Left cardiac atrium (tissue), 4 donors: ENCODE measurements at regions not wholly inside any gene's neighbourhood (a gene's known extent, or its start where the extent isn't known, plus 50 kb on each side); places are given as distances from the start of the nearest gene placed in this dataset.
A peak's percentile ranks its signal among the peaks of the same experiment; 100 is the strongest.
"Not testable (repeated sequence)": the region's sequence is repeated elsewhere in the genome, so short reads cannot be mapped to it uniquely, and the experiment has no call there.

Source experiments
- ATAC-seq, 2 donors: fragments of 200-7000 bp; cut with Tn5 transposase; one replicate each; pipeline ENCODE4 v1.9.1; 2020; ENCODE audit warnings: mild to moderate bottlenecking in 2 of 2, moderate library complexity in 2 of 2
- DNase-seq: peaks from one replicate; pipeline ENCODE4 v3.0.0-alpha.2; 2020
- intact Hi-C, 2 donors: fragments of 100-400 bp; cut with DNase I; formaldehyde crosslinking; loops; one replicate each; pipeline versions ENCODE4 v1.14.1 to v1.15.1; 2022 to 2023
- donor health status: DM: no; HTN: yes; CAD: no.
- donor health status: DM: no; HTN: yes; CAD: no; lungs with severe emphysema.
- donor health status: DM: yes; HTN: yes; CAD: no.
- donor health status: Dilated cardiomyopathy.

- ATAC-seq, result no peak
- DNase-seq, result no peak
- intact Hi-C loops, result no loop called here
Observed at GRCh38 chr15:93382200-93382820, 293.3 kb upstream of the RGMA start.

- DNase-seq, result no peak
- intact Hi-C loops, result no loop called here
- no peak for ATAC-seq
Observed at GRCh38 chr15:93378558-93378957, 289.5 kb upstream of the RGMA start.

- no peak for DNase-seq
- no peak for ATAC-seq
- intact Hi-C loops, result no loop called here
Observed at GRCh38 chr15:93372865-93373223, 283.8 kb upstream of the RGMA start.

GRCh38 chr15:93372208-93372864, 283.3 kb upstream of the RGMA start:
- DNase-seq (no peak), ATAC-seq (no peak)
- intact Hi-C loops, result no loop called here

DNA sequence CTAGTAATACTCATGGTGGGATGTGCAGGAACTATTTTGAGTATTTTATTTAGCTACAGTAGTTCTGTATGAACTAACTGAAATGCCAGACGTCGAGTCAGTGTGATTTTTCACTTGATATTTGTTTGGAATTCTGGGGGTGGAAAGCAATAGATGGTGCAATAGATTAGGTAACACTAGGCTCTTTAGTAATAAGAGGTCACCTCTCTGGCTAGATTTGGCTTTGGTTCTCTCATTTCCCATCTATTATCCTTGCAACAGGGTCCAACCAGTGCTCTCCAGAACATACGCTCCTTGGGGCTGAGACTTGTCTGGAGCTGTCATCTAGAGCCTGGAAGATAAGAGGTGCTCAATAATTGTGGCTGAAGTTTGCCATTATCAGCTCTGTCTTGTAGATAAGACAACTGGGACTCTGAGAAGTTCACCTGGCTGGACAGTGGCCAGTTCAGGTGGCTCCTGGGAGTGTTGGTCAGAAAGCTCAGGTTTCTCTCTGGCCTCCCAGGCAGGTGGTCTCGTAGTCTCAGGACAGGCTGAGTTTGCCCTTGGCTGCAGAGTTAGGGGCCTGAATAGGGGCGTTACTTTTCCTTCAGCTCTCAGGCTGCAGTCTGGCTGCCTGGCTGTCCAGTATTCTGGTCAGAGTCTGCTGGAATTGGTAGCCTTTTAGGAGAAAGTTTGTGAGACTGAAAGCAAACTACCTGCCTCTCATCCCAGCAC, 277.5 kb upstream of the RGMA start:
- intact Hi-C loops, result no loop called here
- ATAC-seq, result no peak

DNA sequence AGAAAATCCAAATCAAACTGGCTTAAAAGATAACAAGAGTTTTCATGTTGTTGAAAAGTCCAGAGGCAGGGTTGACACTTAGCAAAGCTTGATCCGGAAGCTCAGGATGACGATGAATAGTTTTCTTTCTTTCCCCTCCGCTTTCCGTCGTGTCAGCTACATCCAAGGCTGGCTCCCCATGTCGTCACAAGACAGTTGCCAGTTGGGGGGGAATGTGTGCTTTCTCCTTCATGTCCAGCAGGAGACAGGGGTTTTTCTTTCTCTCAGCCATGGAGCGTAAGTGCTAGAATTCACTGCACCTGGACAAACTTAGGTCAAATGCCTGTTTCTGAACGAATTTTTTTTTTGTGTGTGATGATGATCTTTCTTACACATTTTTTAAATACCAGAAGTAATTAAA, 273.8 kb upstream of the RGMA start:
- ATAC-seq (no peak), DNase-seq (no peak)
- intact Hi-C loops, result no loop called here

More for the DNA sequence above, 277.5 kb upstream of the RGMA start:
- no peak for DNase-seq

DNA sequence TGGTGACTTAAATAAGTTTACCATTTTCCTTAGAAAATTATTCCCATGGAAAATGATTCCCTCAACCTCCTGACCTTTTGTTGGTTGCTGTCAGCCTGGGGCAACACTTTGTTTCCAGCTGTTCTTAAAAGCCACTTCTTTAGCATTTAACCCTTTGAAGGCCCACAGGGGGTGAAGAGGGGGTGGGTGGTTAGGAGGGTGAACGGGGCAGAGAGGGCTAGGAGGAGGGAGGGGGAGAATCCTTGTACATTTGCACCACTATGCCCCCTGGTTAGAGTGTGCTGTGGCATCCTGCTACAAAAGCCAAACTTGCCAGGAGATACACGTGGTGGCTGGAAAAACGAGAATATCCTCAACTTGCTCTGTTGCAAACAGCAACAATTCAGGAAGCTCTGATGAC, 273.2 kb upstream of the RGMA start:
- intact Hi-C loops, result no loop called here
- ATAC-seq, result no peak
- DNase-seq, result no peak

DNA sequence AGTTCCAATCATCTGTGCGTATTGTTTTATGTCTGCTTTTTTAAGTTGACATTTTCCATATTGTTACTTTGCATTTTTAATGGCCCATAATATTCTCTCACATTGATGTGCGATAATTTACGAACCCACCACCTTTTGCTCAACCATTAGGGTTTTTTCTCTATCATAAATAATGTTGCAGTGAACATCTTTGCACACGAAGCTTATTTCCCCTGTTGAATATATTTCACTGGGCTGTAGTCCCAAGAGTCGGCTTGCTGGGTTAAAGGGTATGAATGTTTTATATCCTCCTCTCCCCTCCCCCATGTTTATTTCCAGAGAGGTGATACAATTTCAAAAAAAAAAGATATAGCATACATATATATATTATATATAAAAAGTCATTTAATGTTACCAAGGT, 272.7 kb upstream of the RGMA start:
- intact Hi-C loops, result no loop called here
- no peak for ATAC-seq
- DNase-seq, result no peak

DNA sequence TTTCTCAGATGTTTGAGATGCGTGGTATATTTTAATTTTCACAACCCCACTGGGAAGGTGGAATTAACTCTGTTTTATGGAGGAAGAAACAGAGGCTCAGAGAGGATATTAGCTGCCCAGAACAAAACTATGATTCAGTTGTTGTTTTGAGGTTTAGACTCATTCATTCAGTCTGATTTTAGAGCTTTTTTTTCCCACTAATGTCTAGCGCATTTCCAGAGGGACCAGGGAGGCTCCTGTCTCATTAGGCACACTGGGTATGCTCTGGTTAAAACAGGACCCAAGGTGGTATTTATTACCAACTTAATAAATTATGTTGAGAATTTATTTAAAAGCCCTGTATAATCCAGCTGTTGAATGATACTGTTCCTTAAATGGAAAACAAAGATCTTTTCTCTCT, 272.0 kb upstream of the RGMA start:
- intact Hi-C loops, result no loop called here
- DNase-seq (no peak), ATAC-seq (no peak)

DNA sequence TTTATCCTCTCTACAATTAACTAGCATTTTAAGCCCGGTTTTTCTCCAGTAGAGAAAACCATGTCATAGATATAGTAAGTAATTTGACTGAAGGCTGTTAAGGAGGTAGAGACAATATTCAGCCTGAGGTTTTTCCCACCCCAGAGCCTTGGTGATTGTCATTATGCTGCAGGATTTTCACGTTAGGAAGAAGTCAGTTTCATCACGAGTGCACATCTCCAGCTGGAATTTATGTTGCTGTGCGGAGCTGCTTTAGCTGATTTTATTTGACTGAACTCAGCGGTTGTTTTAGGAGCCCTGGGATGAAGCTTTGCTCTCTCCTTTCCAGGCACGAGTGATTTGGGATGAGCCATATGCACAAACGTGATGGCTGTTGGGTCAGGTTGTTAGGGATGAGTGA, 271.3 kb upstream of the RGMA start:
- intact Hi-C loops, result no loop called here
- ATAC-seq, result no peak
- DNase-seq, result no peak

GRCh38 chr15:93359425-93360131, 270.6 kb upstream of the RGMA start:
- intact Hi-C loops, result no loop called here
- ATAC-seq, result peak in 1 of 2 donors; percentile 78

DNA sequence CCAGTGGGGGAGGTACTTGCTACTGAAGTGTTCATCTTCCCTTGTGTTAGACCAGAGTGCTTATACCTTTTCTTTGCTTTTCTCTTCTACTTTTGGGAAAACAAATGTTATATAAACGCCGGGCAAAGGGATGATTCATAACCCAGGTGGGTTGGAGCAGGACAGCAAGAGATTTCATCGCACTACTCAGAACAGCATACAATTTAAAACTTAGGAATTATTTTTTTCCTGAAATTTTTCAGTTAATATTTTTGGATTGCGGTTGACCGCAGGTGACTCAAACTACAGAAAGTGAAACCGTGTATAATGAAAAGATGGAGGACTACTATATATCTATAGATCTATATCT, 270.0 kb upstream of the RGMA start:
- DNase-seq (no peak), ATAC-seq (peak in 1 of 2 donors; percentile 75)
- intact Hi-C loops, result no loop called here

More at GRCh38 chr15:93359425-93360131, 270.6 kb upstream of the RGMA start:
- no peak for DNase-seq

DNA sequence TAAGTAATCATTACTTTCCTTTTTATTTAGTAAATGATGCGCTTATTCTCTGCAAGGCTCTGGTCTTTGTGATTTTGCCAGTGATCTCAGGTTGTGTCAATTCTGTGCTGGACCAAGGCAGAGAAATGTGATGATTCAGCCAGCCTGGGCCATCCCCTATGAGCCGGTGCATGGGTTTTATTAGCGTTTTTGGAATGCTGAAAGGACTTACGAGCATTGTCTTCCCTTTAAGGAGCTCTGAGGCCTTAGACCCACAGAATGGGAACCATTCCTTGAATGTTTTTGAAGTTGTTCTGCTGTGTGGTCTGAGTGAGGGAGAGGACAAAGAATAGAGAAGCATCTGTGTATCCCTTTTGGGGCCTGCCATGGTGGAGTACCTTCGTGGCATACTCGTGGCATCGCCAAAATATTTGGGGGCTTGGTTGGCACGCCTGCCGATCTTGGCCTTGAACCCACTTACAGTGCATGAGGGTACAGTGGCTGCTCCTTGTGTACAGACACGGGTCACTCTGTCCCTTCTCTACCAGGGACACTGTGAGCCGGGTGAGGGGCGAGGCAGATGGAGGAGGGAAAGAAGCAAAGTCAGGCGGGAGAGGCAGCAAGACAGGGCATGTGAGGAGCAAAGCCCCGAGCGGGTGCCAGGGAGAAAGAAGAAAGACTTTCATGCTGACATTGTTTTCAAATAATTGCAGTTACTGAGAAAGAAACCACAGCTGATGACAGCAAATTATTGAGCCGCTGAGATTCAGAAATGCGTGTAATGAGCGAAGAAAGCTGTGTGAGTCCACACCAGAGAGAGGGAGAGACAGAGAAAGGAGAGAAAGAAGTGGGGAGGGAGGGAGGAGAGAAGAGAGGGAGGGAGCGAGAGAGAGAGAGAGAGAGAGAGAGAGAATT, 269.4 kb upstream of the RGMA start:
- intact Hi-C loops, result no loop called here
- DNase-seq (no peak), ATAC-seq (no peak)

- ATAC-seq (no peak), DNase-seq (no peak)
- intact Hi-C loops, result no loop called here
Observed at GRCh38 chr15:93348711-93349545, 259.9 kb upstream of the RGMA start.

DNA sequence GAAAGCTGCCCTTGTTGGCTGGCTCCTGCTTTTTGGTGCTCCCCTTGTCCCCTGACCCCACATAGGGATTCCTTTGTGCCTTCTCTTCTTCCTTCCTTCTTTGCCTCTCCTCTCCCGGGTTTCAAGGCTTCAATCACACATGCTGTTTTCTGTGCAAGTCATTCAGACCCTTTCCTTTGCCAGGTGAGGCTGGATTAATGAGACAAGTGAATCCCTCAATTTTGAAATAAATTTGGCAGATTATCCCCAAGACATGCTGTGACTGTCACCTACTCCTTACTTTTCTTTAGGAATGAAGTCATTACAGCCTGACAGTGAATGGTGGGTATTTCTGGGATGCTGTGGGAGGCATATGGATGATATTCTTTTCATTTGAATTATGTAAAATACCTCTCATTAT, 259.0 kb upstream of the RGMA start:
- DNase-seq (no peak), ATAC-seq (no peak)
- intact Hi-C loops, result no loop called here

GRCh38 chr15:93345981-93346380, 257.0 kb upstream of the RGMA start:
- DNase-seq (no peak), ATAC-seq (no peak)
- intact Hi-C loops, result no loop called here

DNA sequence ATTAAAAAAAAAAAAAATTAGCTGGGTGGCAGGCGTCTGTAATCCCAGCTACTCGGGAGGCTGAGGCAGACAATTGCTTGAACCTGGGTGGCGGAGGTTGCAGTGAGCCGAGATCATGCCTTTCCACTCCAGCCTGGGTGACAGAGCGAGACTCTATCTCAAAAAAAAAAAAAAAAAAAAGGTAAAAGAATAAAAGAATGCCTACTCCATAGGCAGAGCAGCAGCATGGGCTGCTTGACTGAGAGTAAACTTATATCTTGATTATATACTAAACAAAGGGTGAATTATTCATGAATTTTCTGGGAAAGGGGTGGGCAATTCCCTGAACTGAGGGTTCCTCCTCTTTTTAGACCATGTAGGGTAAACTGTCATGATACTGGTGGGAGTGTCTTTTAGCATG, 254.4 kb upstream of the RGMA start:
- intact Hi-C loops, ATAC-seq, DNase-seq: not testable (repeated sequence)

- intact Hi-C loops, result no loop called here
- ATAC-seq, result no peak
Observed at GRCh38 chr15:93341164-93341563, 252.2 kb upstream of the RGMA start.

More at GRCh38 chr15:93341164-93341563, 252.2 kb upstream of the RGMA start:
- no peak for DNase-seq
